ENCODE measurements at regions not wholly inside any gene's neighbourhood (a gene's known extent, or its start where the extent isn't known, plus 50 kb on each side); places are given as distances from the start of the nearest gene placed in this dataset.

- no peak for TF ChIP-seq CTCF (IDR thresholded peaks at IDR 0.05)
- TF ChIP-seq POLR2A (IDR thresholded peaks at IDR 0.05) = no peak
Observed at GRCh38 chr6:170058878-170059485, 231.9 kb downstream of the DLL1 start.
